ENCODE measurements at regions not wholly inside any gene's neighbourhood (a gene's known extent, or its start where the extent isn't known, plus 50 kb on each side); places are given as distances from the start of the nearest gene placed in this dataset.

DNA sequence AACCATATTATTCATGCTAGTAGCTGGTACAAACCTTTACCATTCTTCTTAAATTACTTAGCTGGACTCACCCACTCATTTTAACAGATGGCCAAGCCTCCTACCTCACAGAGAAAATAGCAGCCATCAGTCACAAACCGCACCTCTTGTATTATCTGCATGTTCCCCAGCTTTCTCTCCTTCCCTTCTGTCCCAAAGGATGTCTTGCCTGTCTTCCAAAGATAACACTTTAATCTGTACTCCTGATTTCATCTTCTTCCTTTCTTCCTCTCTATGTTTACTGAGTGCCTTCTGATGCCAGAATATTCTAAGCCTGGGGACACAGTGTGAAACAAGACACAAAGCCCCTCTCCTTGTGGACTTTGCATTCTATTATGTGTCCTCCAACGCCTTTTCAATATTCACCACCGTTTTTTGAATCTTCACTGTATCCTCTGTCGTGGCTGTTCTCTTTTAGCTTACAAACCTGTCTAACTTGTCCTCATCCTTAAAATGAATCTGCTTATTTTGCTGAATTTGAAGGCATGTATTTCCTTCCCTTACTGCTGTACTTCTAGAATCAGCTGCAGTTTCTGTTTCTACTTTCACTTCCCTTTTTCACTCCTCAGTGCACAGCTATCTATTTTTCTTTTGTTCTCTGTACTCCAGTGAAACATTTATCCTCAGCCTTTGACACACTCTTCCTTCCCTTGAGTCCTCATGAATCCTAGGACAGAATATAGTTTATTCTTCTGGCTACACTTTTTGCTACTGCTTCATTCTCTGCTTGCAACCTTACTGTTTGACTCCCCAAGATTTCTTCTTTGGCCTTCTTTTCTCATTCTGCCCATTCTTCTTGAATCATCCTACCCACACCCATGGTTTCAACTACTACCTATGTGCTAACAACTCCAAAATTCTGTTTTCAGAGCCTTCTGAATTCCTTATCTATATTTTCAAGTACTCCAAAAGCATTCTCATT, 216.9 kb upstream of the SAMSN1 start:
- WGBS (ENCODE audit: insufficient coverage, low coverage, missing lambda C conversion rate): 0% methylated on average over 4 of the region's 4 CpGs
- peak overlapping the region; percentile 77 for H3K27ac ChIP-seq (ENCODE audit: extremely low read depth, low read depth, low read length)
- H4K20me1 ChIP-seq (replicated peaks; ENCODE audit: control insufficient read depth, insufficient read depth, low read length): no peaks in the 10 kb centered on the region
- peak overlapping the region; percentile 6; the same call in 1 of the 2 replicates for H3K4me3 ChIP-seq
- H3K9me1 ChIP-seq (ENCODE audit: control insufficient read depth, insufficient read depth, low read length): no peaks in the 10 kb centered on the region
- DNase-seq (ENCODE audit: extremely low read depth in 1 of 4, low spot score in 3 of 4) (peak; percentile 51 to 92 (median 68)), FAIRE-seq (peak; percentile 87), ATAC-seq (peak; percentile 75)
- peaks cover 6 to 37% of the 10 kb centered on the region in 2 experiments; a peak in 4 of 5 replicates for H3K4me1 ChIP-seq (replicated peaks in 1 of 2; ENCODE audit: control insufficient read depth in 2 of 2, insufficient read depth in 2 of 2, low read length in 2 of 2)
- H3K9me3 ChIP-seq (replicated peaks; ENCODE audit: control insufficient read depth, insufficient read depth, low read depth, low read length): no peaks in the 10 kb centered on the region; the same call in 1 of the 2 replicates
- H3K9ac ChIP-seq (ENCODE audit: insufficient read depth in 1 of 2, low read depth in 2 of 2, low read length in 2 of 2): peak overlapping the region in 1 of 2 experiments; percentile 77; a peak in 2 of 4 replicates
- peak overlapping the region; percentile 60 for H3K4me2 ChIP-seq (ENCODE audit: insufficient read depth, low read length)
- H3K36me3 ChIP-seq (ENCODE audit: control insufficient read depth, insufficient read depth, low read length): peaks cover 17% of the 10 kb centered on the region; the same call in 1 of the 3 replicates
- intact Hi-C loops (cut with micrococcal nuclease) (no loop called here), in situ Hi-C loops (cut with MboI) (no loop called here)
- peaks cover 50% of the 10 kb centered on the region for H3K79me2 ChIP-seq (ENCODE audit: control insufficient read depth, insufficient read depth, low read length)
- ChIA-PET POLR2A (interaction anchor here (0.8 to 1.9 kb wide), 8 partner anchors 8 to 310 kb away, joined by 3 to 9 read pairs (median 4); no protein-coding TSS in a partner anchor), CTCF (ENCODE audit: low intra/inter-chr PET ratio) (no interaction called here)
- peak overlapping the region; percentile 10; the same call in 1 of the 2 replicates for H2AFZ ChIP-seq (ENCODE audit: low read depth, low read length)
- BruUV-seq (replicated peaks): no TSS peak
- no peaks in the 10 kb centered on the region for H3K27me3 ChIP-seq (ENCODE audit: control insufficient read depth in 2 of 2, insufficient read depth in 2 of 2, low read length in 2 of 2)
- TF ChIP-seq ZNF316 (IDR thresholded peaks at IDR 0.05) (peak; percentile 88), BCOR (IDR thresholded peaks at IDR 0.05) (peak; percentile 76), KDM4B (IDR thresholded peaks at IDR 0.05; ENCODE audit: borderline replicate concordance in 2 of 2, low read depth in 1 of 2) (no peak), FOXO4 (CRISPR knock-in tag; IDR thresholded peaks at IDR 0.05) (no peak), HDAC1 (IDR thresholded peaks at IDR 0.05) (peak in 1 of 2 experiments; percentile 94; a peak in 2 of 4 replicates), POLR2H (tag; IDR thresholded peaks at IDR 0.05; ENCODE audit: low read depth) (peak; percentile 68), ATF7 (IDR thresholded peaks at IDR 0.05) (peak; percentile 58; the same call in 1 of the 2 replicates), IFI16 (CRISPR knock-in tag; IDR thresholded peaks at IDR 0.05) (no peak), NBN (IDR thresholded peaks at IDR 0.05; ENCODE audit: low read depth) (peak; percentile 96; the same call in 1 of the 2 replicates), MEF2D (tag; conservative IDR thresholded peaks at IDR 0.05; ENCODE audit: low read depth) (peak; percentile 74), FOXM1 (IDR thresholded peaks at IDR 0.05; ENCODE audit: low read depth) (peak; percentile 94), FOXM1 (CRISPR knock-in tag; IDR thresholded peaks at IDR 0.05; ENCODE audit: low read depth) (no peak), CTCF (IDR thresholded peaks at IDR 0.05 in 2 of 3, conservative IDR thresholded peaks at IDR 0.05 in 1 of 3; ENCODE audit: insufficient read depth in 2 of 3, low read depth in 1 of 3, low read length in 3 of 3) (no peak), THRAP3 (IDR thresholded peaks at IDR 0.05; ENCODE audit: borderline replicate concordance) (no peak)
- TF ChIP-seq, protein P1, sequence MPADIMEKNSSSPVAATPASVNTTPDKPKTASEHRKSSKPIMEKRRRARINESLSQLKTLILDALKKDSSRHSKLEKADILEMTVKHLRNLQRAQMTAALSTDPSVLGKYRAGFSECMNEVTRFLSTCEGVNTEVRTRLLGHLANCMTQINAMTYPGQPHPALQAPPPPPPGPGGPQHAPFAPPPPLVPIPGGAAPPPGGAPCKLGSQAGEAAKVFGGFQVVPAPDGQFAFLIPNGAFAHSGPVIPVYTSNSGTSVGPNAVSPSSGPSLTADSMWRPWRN (IDR thresholded peaks at IDR 0.05; ENCODE audit: low read depth): peak; percentile 54; the same call in 1 of the 2 replicates
- TF ChIP-seq, protein P2, sequence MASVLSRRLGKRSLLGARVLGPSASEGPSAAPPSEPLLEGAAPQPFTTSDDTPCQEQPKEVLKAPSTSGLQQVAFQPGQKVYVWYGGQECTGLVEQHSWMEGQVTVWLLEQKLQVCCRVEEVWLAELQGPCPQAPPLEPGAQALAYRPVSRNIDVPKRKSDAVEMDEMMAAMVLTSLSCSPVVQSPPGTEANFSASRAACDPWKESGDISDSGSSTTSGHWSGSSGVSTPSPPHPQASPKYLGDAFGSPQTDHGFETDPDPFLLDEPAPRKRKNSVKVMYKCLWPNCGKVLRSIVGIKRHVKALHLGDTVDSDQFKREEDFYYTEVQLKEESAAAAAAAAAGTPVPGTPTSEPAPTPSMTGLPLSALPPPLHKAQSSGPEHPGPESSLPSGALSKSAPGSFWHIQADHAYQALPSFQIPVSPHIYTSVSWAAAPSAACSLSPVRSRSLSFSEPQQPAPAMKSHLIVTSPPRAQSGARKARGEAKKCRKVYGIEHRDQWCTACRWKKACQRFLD (CRISPR knock-in tag; IDR thresholded peaks at IDR 0.05): peak; percentile 24; the same call in 1 of the 2 replicates

Measured in K562 (cell line).